GM12878 (cell line): ENCODE measurements at regions not wholly inside any gene's neighbourhood (a gene's known extent, or its start where the extent isn't known, plus 50 kb on each side); places are given as distances from the start of the nearest gene placed in this dataset.

Experiments
- ATAC-seq: fragments of 200-7000 bp; cut with Tn5 transposase; 3 replicates; pipeline ENCODE4 v1.9.1; 2020; ENCODE audit warnings: mild to moderate bottlenecking, moderate library complexity
- BruUV-seq: library from RNA; stranded (reverse); fragments of 400-500 nt; replicated peaks from 2 replicates; lab custom pipeline; 2021; lab: Mats Ljungman, UMichigan
- CTCF ChIA-PET: fragments of 300-600 bp; sonication (Branson Sonifier 250); formaldehyde crosslinking; extraction: SDS; loops from one replicate; lab custom pipeline; 2021; ENCODE audit warnings: inconsistent platforms; lab: Yijun Ruan, JAX
- POLR2A ChIA-PET: fragments of 350-600 bp; formaldehyde crosslinking; extraction: SDS; loops from one replicate; lab custom pipeline; 2021; ENCODE audit warnings: inconsistent platforms; lab: Charles Lee
- RAD21 ChIA-PET: fragments of 300-600 bp; sonication (Branson Sonifier 250); formaldehyde crosslinking; loops from one replicate; lab custom pipeline; 2023; ENCODE audit warnings: antibody characterized with exemption; ENCODE audit not compliant: unreplicated experiment; lab: Charles Lee
- SMC1A ChIA-PET: fragments of 300-600 bp; sonication (Branson Sonifier 250); formaldehyde crosslinking; loops from one replicate; lab custom pipeline; 2023; ENCODE audit not compliant: unreplicated experiment, uncharacterized antibody; lab: Charles Lee
- DNase-seq: peaks from one replicate; pipeline ENCODE4 v3.0.0-alpha.2; 2011; ENCODE audit warnings: low read depth, low spot score
- FAIRE-seq: peaks from 3 replicates; lab custom pipeline; 2011; peaks lifted over from hg19 to GRCh38; lab: Jason Lieb, UNC
- H2AFZ ChIP-seq: 2 replicates; pipeline ENCODE4 v1.6.0; 2011; ENCODE audit warnings: low read depth, low read length, control low read depth; ENCODE audit not compliant: control insufficient read depth
- H3K27ac ChIP-seq: 2 replicates; pipeline ENCODE4 v1.5.1; 2011; ENCODE audit warnings: control low read depth; ENCODE audit not compliant: control insufficient read depth, insufficient read depth
- H3K27me3 ChIP-seq, 2 experiments: replicated peaks in 1 of 2; 2 replicates each; pipeline versions ENCODE4 v1.6.0 to v1.6.1; 2011; ENCODE audit warnings: low read length in 1 of 2; ENCODE audit not compliant: control insufficient read depth in 2 of 2, insufficient read depth in 2 of 2
- H3K36me3 ChIP-seq, 2 experiments: 2 replicates each; pipeline ENCODE4 v1.5.1; 2011; ENCODE audit warnings: low read length in 1 of 2; ENCODE audit not compliant: control insufficient read depth in 2 of 2, insufficient read depth in 2 of 2
- H3K4me1 ChIP-seq: 2 replicates; pipeline ENCODE4 v1.6.1; 2011; ENCODE audit warnings: mild to moderate bottlenecking, low read length, moderate library complexity, mixed read lengths; ENCODE audit not compliant: control insufficient read depth, insufficient read depth
- H3K4me2 ChIP-seq: 2 replicates; pipeline ENCODE4 v1.6.0; 2011; ENCODE audit warnings: control low read depth; ENCODE audit not compliant: control insufficient read depth, insufficient read depth
- H3K4me3 ChIP-seq: fragments of 200-600 bp; sonication (generic); 2 replicates; pipeline ENCODE4 v1.5.1; 2016
- H3K79me2 ChIP-seq: 2 replicates; pipeline ENCODE4 v1.6.0; 2011; ENCODE audit warnings: low read length; ENCODE audit not compliant: control insufficient read depth, insufficient read depth
- H3K9ac ChIP-seq: 2 replicates; pipeline ENCODE4 v1.8.0; 2011; ENCODE audit warnings: low read length, control low read depth, mixed read lengths; ENCODE audit not compliant: control insufficient read depth, insufficient read depth
- H3K9me3 ChIP-seq: replicated peaks from 3 replicates; pipeline ENCODE4 v1.5.1; 2011; ENCODE audit warnings: mild to moderate bottlenecking, low read length; ENCODE audit not compliant: control insufficient read depth, insufficient read depth
- H4K20me1 ChIP-seq: 2 replicates; pipeline ENCODE4 v1.6.0; 2011; ENCODE audit not compliant: control insufficient read depth, insufficient read depth
- ATF7 ChIP-seq: fragments of 450-650 bp; IDR thresholded peaks from 2 replicates; pipeline ENCODE4 v1.6.1; 2016; ENCODE audit warnings: low read depth, mild to moderate bottlenecking
- BCLAF1 ChIP-seq: fragments of 450-650 bp; IDR thresholded peaks from 2 replicates; pipeline ENCODE4 v1.6.1; 2017; ENCODE audit warnings: antibody characterized with exemption, mild to moderate bottlenecking, moderate library complexity
- BHLHE40 ChIP-seq, 2 experiments: fragments of 450-650 bp in 1 of 2; IDR thresholded peaks; 2 replicates each; pipeline ENCODE4 v1.6.1; 2011 to 2017; ENCODE audit warnings: low read depth in 2 of 2, borderline replicate concordance in 1 of 2, improper control_type of control experiment in 1 of 2, low read length in 1 of 2, mild to moderate bottlenecking in 1 of 2
- BRCA1 ChIP-seq: IDR thresholded peaks from 2 replicates; pipeline ENCODE4 v1.6.1; 2011; ENCODE audit warnings: low read depth, low read length, improper control_type of control experiment
- CREM ChIP-seq: IDR thresholded peaks from 2 replicates; pipeline ENCODE4 v1.6.1; 2014; ENCODE audit warnings: antibody characterized with exemption, low read depth
- E2F4 ChIP-seq: IDR thresholded peaks from 2 replicates; pipeline ENCODE4 v1.6.1; 2012; ENCODE audit warnings: low read depth, low read length, improper control_type of control experiment
- HDAC2 ChIP-seq: fragments of 200-600 bp; sonication (generic); IDR thresholded peaks from 2 replicates; pipeline ENCODE4 v1.6.1; 2017
- HDAC6 ChIP-seq: fragments of 200-600 bp; sonication (generic); IDR thresholded peaks from one replicate; pipeline ENCODE4 v1.8.0; 2017; ENCODE audit warnings: antibody characterized with exemption; ENCODE audit not compliant: unreplicated experiment
- IKZF2 ChIP-seq, 2 experiments: fragments of 450-650 bp; IDR thresholded peaks; 2 replicates each; pipeline ENCODE4 v1.6.1; 2017; ENCODE audit warnings: mild to moderate bottlenecking in 2 of 2, moderate library complexity in 2 of 2
- PAX8 ChIP-seq: fragments of 450-650 bp; IDR thresholded peaks from 2 replicates; pipeline ENCODE4 v1.6.1; 2017; ENCODE audit warnings: mild to moderate bottlenecking, moderate library complexity
- PKNOX1 ChIP-seq: fragments of 450-650 bp; IDR thresholded peaks from 2 replicates; pipeline ENCODE4 v1.6.1; 2016; ENCODE audit warnings: mild to moderate bottlenecking
- PRDM15 ChIP-seq: fragments of 450-650 bp; formaldehyde crosslinking; IDR thresholded peaks from 2 replicates; pipeline ENCODE4 v1.4.0; 2020; ENCODE audit warnings: mild to moderate bottlenecking, moderate library complexity
- RFX5 ChIP-seq: IDR thresholded peaks from 2 replicates; pipeline ENCODE4 v1.6.1; 2011; ENCODE audit warnings: low read depth, low read length, improper control_type of control experiment
- TARDBP ChIP-seq: IDR thresholded peaks from 2 replicates; pipeline ENCODE4 v1.6.1; 2016; ENCODE audit warnings: borderline replicate concordance
- WRNIP1 ChIP-seq: IDR thresholded peaks from 2 replicates; pipeline ENCODE4 v1.6.1; 2011; ENCODE audit warnings: low read depth, low read length, improper control_type of control experiment, borderline replicate concordance
- ZBED1 ChIP-seq: IDR thresholded peaks from 2 replicates; pipeline ENCODE4 v1.6.1; 2016; ENCODE audit warnings: borderline replicate concordance
- WGBS: methylation state at CpG from one replicate; pipeline ENCODE4 v1.1.6; 2016; ENCODE audit warnings: low lambda C conversion rate; ENCODE audit not compliant: insufficient replicate concordance, insufficient coverage; ENCODE audit errors: missing lambda C conversion rate; 5-methylcytosine and 5-hydroxymethylcytosine counted together
- in situ Hi-C: fragments of 300-500 bp; cut with MboI; formaldehyde crosslinking; loops from 9 replicates; pipeline ENCODE4 v1.14.3; 2018; ENCODE audit warnings: mixed read lengths
- intact Hi-C: fragments of 100-400 bp; cut with micrococcal nuclease; formaldehyde crosslinking; loops from one replicate; pipeline ENCODE4 v1.14.2; 2022; ENCODE audit not compliant: unreplicated experiment

GRCh38 chr2:220224691-220225543, 597.5 kb downstream of the SLC4A3 start:
- H3K27me3 ChIP-seq, result no peaks in the 10 kb centered on the region
- BruUV-seq, result no TSS peak
- in situ Hi-C loops, result no loop called here
- no peaks in the 10 kb centered on the region for H3K36me3 ChIP-seq
- no peak for DNase-seq
- intact Hi-C loops, result no loop called here
- H3K9ac ChIP-seq, result no peak overlapping the region
- no peaks in the 10 kb centered on the region for H4K20me1 ChIP-seq
- ChIA-PET SMC1A (interaction anchor here (1.0 kb wide), 1 partner anchor 18 kb away, joined by 3 read pairs; no protein-coding TSS in a partner anchor), RAD21 (no interaction called here), POLR2A (no interaction called here), CTCF (no interaction called here)
- FAIRE-seq, result no peak
- ATAC-seq, result no peak
- H3K79me2 ChIP-seq, result no peaks in the 10 kb centered on the region
- H3K4me1 ChIP-seq, result no peaks in the 10 kb centered on the region
- no peak overlapping the region for H3K4me3 ChIP-seq
- no peak overlapping the region for H2AFZ ChIP-seq
- H3K4me2 ChIP-seq, result no peak overlapping the region
- no peaks in the 10 kb centered on the region for H3K9me3 ChIP-seq
- H3K27ac ChIP-seq, result no peak overlapping the region
- 12% methylated on average over 4 of the region's 4 CpGs for WGBS
- no peak for TF ChIP-seq HDAC6
- no peak for TF ChIP-seq IKZF2 (IDR thresholded peaks at IDR 0.05)
- TF ChIP-seq CREM, result no peak
- TF ChIP-seq TARDBP, result no peak
- no peak for TF ChIP-seq WRNIP1
- no peak for TF ChIP-seq ATF7
- no peak for TF ChIP-seq HDAC2
- TF ChIP-seq PKNOX1, result no peak
- TF ChIP-seq E2F4, result no peak
- TF ChIP-seq BHLHE40 (IDR thresholded peaks at IDR 0.05; ENCODE audit: borderline replicate concordance in 1 of 2, low read depth in 2 of 2, low read length in 1 of 2), result no peak
- no peak for TF ChIP-seq RFX5
- TF ChIP-seq BRCA1, result no peak
- no peak for TF ChIP-seq PAX8
- TF ChIP-seq PRDM15 (CRISPR knock-in tag), result no peak
- TF ChIP-seq ZBED1, result no peak
- no peak for TF ChIP-seq BCLAF1
